ENCODE measurements at regions not wholly inside any gene's neighbourhood (a gene's known extent, or its start where the extent isn't known, plus 50 kb on each side); places are given as distances from the start of the nearest gene placed in this dataset.

GRCh38 chr17:13885953-13886889 lies 183.1 kb upstream of the COX10 start:
- TF ChIP-seq, protein P1, sequence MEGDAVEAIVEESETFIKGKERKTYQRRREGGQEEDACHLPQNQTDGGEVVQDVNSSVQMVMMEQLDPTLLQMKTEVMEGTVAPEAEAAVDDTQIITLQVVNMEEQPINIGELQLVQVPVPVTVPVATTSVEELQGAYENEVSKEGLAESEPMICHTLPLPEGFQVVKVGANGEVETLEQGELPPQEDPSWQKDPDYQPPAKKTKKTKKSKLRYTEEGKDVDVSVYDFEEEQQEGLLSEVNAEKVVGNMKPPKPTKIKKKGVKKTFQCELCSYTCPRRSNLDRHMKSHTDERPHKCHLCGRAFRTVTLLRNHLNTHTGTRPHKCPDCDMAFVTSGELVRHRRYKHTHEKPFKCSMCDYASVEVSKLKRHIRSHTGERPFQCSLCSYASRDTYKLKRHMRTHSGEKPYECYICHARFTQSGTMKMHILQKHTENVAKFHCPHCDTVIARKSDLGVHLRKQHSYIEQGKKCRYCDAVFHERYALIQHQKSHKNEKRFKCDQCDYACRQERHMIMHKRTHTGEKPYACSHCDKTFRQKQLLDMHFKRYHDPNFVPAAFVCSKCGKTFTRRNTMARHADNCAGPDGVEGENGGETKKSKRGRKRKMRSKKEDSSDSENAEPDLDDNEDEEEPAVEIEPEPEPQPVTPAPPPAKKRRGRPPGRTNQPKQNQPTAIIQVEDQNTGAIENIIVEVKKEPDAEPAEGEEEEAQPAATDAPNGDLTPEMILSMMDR (conservative IDR thresholded peaks at IDR 0.05; ENCODE audit: low read depth in 2 of 2) = no peak
- no peak for TF ChIP-seq POLR2AphosphoS5 (IDR thresholded peaks at IDR 0.05; ENCODE audit: low read depth)
- TF ChIP-seq EZH2 (IDR thresholded peaks at IDR 0.05; ENCODE audit: low read depth, unreplicated experiment) = no peak
- TF ChIP-seq, protein P2, sequence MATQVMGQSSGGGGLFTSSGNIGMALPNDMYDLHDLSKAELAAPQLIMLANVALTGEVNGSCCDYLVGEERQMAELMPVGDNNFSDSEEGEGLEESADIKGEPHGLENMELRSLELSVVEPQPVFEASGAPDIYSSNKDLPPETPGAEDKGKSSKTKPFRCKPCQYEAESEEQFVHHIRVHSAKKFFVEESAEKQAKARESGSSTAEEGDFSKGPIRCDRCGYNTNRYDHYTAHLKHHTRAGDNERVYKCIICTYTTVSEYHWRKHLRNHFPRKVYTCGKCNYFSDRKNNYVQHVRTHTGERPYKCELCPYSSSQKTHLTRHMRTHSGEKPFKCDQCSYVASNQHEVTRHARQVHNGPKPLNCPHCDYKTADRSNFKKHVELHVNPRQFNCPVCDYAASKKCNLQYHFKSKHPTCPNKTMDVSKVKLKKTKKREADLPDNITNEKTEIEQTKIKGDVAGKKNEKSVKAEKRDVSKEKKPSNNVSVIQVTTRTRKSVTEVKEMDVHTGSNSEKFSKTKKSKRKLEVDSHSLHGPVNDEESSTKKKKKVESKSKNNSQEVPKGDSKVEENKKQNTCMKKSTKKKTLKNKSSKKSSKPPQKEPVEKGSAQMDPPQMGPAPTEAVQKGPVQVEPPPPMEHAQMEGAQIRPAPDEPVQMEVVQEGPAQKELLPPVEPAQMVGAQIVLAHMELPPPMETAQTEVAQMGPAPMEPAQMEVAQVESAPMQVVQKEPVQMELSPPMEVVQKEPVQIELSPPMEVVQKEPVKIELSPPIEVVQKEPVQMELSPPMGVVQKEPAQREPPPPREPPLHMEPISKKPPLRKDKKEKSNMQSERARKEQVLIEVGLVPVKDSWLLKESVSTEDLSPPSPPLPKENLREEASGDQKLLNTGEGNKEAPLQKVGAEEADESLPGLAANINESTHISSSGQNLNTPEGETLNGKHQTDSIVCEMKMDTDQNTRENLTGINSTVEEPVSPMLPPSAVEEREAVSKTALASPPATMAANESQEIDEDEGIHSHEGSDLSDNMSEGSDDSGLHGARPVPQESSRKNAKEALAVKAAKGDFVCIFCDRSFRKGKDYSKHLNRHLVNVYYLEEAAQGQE (IDR thresholded peaks at IDR 0.05; ENCODE audit: unreplicated experiment) = no peak
- no peak for TF ChIP-seq CREB1 (CRISPR knock-in tag; IDR thresholded peaks at IDR 0.05; ENCODE audit: low read depth)
- TF ChIP-seq JUNB (IDR thresholded peaks at IDR 0.05; ENCODE audit: unreplicated experiment) = no peak
- TF ChIP-seq NANOG (IDR thresholded peaks at IDR 0.05; ENCODE audit: borderline replicate concordance) = no peak

Measured in GM23338 (cell line).